CD8-positive, alpha-beta memory T cell (primary cell): ENCODE measurements at regions not wholly inside any gene's neighbourhood (a gene's known extent, or its start where the extent isn't known, plus 50 kb on each side); places are given as distances from the start of the nearest gene placed in this dataset.

Source experiments
- CTCF ChIA-PET: fragments of 350-600 bp; sonication (Branson Sonifier 250); formaldehyde crosslinking; loops from one replicate; lab custom pipeline; 2021; ENCODE audit warnings: antibody characterized with exemption; lab: Charles Lee
- POLR2A ChIA-PET: fragments of 350-600 bp; sonication (Branson Sonifier 250); formaldehyde crosslinking; loops from one replicate; lab custom pipeline; 2021; ENCODE audit warnings: antibody characterized with exemption; lab: Charles Lee
- DNase-seq, 5 donors: peaks; one replicate each; pipeline versions ENCODE4 v3.0.0 to v3.0.0-alpha.2; 2020 to 2022; ENCODE audit warnings: mixed read lengths in 1 of 5
- H3K27ac ChIP-seq: one replicate; pipeline ENCODE4 v1.7.0; 2013; ENCODE audit warnings: low read depth, mild to moderate bottlenecking, low read length, moderate library complexity
- H3K27me3 ChIP-seq: 2 replicates; pipeline ENCODE4 v1.7.0; 2013; ENCODE audit warnings: low read length, mild to moderate bottlenecking; ENCODE audit not compliant: insufficient read depth, poor library complexity, severe bottlenecking
- H3K36me3 ChIP-seq: 2 replicates; pipeline ENCODE4 v1.7.0; 2013; ENCODE audit warnings: mild to moderate bottlenecking, low read length, moderate library complexity; ENCODE audit not compliant: insufficient read depth
- H3K4me1 ChIP-seq: 2 replicates; pipeline ENCODE4 v1.7.0; 2013; ENCODE audit warnings: mild to moderate bottlenecking, low read length, moderate library complexity; ENCODE audit not compliant: insufficient read depth
- H3K4me3 ChIP-seq: 2 replicates; pipeline ENCODE4 v1.7.0; 2013; ENCODE audit warnings: mild to moderate bottlenecking, low read length
- H3K9me3 ChIP-seq: 2 replicates; pipeline ENCODE4 v1.7.0; 2013; ENCODE audit warnings: mild to moderate bottlenecking, low read length
- H3K27ac Mint-ChIP-seq, 8 donors: one replicate each; pipeline ENCODE4 v1.8.0; 2020 to 2021; ENCODE audit warnings: mixed read lengths in 8 of 8, mild to moderate bottlenecking in 6 of 8, inconsistent platforms in 3 of 8, moderate library complexity in 3 of 8
- H3K27me3 Mint-ChIP-seq, 2 donors: one replicate each; pipeline ENCODE4 v1.8.0; 2020 to 2021; ENCODE audit warnings: mixed read lengths in 2 of 2, mild to moderate bottlenecking in 1 of 2, moderate library complexity in 1 of 2
- H3K36me3 Mint-ChIP-seq, 3 donors: one replicate each; pipeline ENCODE4 v1.8.0; 2020 to 2021; ENCODE audit warnings: mixed read lengths in 3 of 3, inconsistent platforms in 1 of 3, mild to moderate bottlenecking in 1 of 3
- H3K4me1 Mint-ChIP-seq, 3 donors: one replicate each; pipeline ENCODE4 v1.8.0; 2020 to 2021; ENCODE audit warnings: mixed read lengths in 3 of 3, inconsistent platforms in 1 of 3, mild to moderate bottlenecking in 1 of 3
- H3K4me3 Mint-ChIP-seq, 7 donors: one replicate each; pipeline ENCODE4 v1.8.0; 2020 to 2021; ENCODE audit warnings: mixed read lengths in 7 of 7, mild to moderate bottlenecking in 6 of 7, moderate library complexity in 4 of 7, inconsistent platforms in 2 of 7
- H3K9me3 Mint-ChIP-seq, 5 donors: one replicate each; pipeline ENCODE4 v1.8.0; 2020 to 2022; ENCODE audit warnings: mixed read lengths in 5 of 5, mild to moderate bottlenecking in 3 of 5, moderate library complexity in 2 of 5, inconsistent platforms in 1 of 5

DNA sequence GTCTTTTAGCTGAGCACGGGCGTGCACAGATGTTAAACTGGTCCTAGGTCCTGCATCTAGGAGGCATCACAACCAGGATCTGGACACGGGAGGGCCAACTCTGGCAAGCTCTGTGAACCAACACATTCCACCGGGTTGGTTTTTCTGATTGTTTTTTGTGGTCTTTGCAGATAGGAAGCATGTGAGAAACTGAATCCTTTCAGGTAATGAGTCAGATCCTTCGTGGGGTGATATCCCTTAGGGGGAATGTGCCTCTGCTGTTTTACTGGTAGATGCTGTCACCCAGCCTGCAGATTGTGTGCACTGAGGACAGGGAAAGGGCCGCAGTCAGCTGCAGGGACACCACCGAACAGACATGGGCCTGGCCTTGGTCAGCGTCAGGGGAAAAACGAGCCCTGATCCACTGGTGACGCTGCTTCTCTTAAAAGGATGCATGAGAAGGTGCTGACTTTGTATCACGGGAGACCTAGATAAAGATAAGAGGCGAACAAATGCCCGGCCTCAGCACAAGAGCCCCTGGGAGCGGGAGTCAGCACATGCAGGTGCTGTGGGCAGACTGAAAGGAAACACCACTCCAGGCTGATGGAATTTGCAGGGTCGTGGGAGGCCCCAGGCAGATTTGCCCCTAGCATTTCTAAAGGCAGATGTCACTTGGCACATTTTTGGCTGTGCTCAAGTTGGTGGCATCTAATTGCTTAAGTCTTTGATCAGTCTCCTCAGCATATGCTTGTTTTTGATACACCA, 51.1 kb downstream of the DOP1B start:
- no peak for DNase-seq
- ChIA-PET CTCF (no interaction called here), POLR2A (no interaction called here)
- no peaks in the 10 kb centered on the region for H3K27me3 Mint-ChIP-seq
- H3K9me3 Mint-ChIP-seq: no peaks in the 10 kb centered on the region
- H3K36me3 Mint-ChIP-seq: peaks cover 0 to 56% (median 16%) of the 10 kb centered on the region in 3 donors
- no peak overlapping the region for H3K27ac ChIP-seq
- H3K4me3 ChIP-seq: no peak overlapping the region
- no peaks in the 10 kb centered on the region for H3K4me1 ChIP-seq
- H3K27me3 ChIP-seq: no peaks in the 10 kb centered on the region
- H3K36me3 ChIP-seq: peaks cover 8% of the 10 kb centered on the region
- peak overlapping the region in 1 of 8 donors; percentile 9 for H3K27ac Mint-ChIP-seq
- peaks cover 0 to 18% (median 10%) of the 10 kb centered on the region in 3 donors for H3K4me1 Mint-ChIP-seq
- no peaks in the 10 kb centered on the region for H3K9me3 ChIP-seq
- no peak overlapping the region for H3K4me3 Mint-ChIP-seq

DNA sequence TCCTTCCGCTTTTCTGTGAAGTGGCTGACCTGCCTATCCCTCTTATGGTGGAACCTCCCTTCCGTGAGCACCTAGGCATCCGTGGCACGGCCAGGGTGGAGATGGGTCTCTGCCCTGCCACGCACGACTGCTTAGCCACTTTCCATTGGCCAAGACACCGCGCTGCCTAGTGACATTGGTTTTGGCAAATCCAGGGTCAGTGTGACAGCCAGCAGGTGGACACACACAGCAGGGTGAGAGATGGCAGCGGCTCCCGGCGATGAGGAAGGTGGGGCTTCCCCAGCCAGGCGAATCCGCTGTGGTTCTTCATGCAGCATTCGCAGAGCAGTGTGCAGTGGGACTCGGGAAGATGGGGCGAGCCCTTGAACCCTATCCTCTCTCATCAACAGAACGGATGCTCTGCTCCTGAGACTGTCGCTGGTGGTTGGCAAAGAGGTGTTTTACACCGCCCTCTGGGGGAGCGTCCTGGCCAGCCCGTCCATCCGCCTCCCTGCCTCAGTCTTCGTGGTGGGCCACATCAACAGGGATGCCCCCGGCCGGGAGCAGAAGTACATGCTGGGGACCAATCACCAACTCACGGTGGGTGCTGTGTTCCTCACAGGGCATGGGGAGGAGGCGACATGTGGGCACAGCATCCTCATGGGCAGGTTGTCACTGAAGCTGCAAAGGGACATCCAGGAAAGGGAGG, 51.8 kb downstream of the DOP1B start:
- Mint-ChIP-seq H3K36me3 (peaks cover 0 to 53% (median 14%) of the 10 kb centered on the region in 3 donors), H3K4me1 (peaks cover 0 to 11% (median 7%) of the 10 kb centered on the region in 3 donors), H3K27me3 (no peaks in the 10 kb centered on the region), H3K27ac (peak overlapping the region in 2 of 8 donors; percentile 9 to 42), H3K9me3 (no peaks in the 10 kb centered on the region), H3K4me3 (no peak overlapping the region)
- ChIA-PET CTCF (interaction anchor here (1.6 to 3.1 kb wide), 4 partner anchors 55 to 68 kb away, joined by 5 to 22 read pairs (median 10); no protein-coding TSS in a partner anchor), POLR2A (no interaction called here)
- no peak for DNase-seq
- Histone ChIP-seq H3K4me3 (no peak overlapping the region), H3K27me3 (no peaks in the 10 kb centered on the region), H3K9me3 (no peaks in the 10 kb centered on the region), H3K36me3 (peaks cover 8% of the 10 kb centered on the region), H3K4me1 (no peaks in the 10 kb centered on the region), H3K27ac (no peak overlapping the region)

DNA sequence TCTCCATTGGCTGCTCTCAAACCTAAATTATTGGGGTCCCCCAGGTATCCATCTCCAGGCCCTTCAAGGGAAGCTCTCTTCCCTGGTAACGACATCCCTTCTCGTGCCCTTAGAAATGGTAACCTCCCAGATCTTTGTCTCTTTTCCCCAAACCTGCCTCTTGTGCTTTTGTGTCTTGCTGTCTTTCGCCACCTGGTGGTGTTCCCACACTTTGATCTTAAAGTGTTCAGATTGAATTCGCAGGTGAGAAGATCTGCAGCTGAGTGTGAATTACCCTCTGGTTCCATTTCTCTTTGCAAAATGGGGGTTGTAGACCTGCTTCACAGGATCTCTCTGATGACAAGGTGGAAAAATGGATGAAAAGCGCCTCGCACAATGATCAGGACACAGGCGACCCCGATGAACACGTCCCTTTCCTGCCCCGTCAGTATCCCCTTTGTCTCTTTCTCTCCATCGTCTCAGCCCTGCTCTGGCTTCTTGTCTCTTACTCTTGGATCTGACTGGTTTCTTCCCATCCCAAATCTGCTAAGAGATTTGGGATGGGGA, 53.1 kb downstream of the DOP1B start:
- DNase-seq: peak; percentile 20 to 59 (median 26)
- POLR2A ChIA-PET: interaction anchor here (0.7 kb wide), 1 partner anchor 57 kb away, joined by 3 read pairs; no protein-coding TSS in a partner anchor
- Histone ChIP-seq H3K4me3 (no peak overlapping the region), H3K4me1 (no peaks in the 10 kb centered on the region), H3K36me3 (peaks cover 12% of the 10 kb centered on the region), H3K27me3 (no peaks in the 10 kb centered on the region), H3K9me3 (no peaks in the 10 kb centered on the region), H3K27ac (no peak overlapping the region)
- Mint-ChIP-seq H3K27ac (peak overlapping the region in 3 of 8 donors; percentile 31 to 71 (median 52)), H3K9me3 (no peaks in the 10 kb centered on the region), H3K27me3 (no peaks in the 10 kb centered on the region), H3K36me3 (peaks cover 0 to 59% (median 18%) of the 10 kb centered on the region in 3 donors), H3K4me3 (no peak overlapping the region), H3K4me1 (peaks cover 0 to 6% (median 4%) of the 10 kb centered on the region in 3 donors)
- CTCF ChIA-PET: interaction anchor here (0.7 to 3.1 kb wide), 10 partner anchors 9 to 159 kb away, joined by 3 to 22 read pairs (median 4); partner anchors contain the start of genes MORC3 and SETD4

DNA sequence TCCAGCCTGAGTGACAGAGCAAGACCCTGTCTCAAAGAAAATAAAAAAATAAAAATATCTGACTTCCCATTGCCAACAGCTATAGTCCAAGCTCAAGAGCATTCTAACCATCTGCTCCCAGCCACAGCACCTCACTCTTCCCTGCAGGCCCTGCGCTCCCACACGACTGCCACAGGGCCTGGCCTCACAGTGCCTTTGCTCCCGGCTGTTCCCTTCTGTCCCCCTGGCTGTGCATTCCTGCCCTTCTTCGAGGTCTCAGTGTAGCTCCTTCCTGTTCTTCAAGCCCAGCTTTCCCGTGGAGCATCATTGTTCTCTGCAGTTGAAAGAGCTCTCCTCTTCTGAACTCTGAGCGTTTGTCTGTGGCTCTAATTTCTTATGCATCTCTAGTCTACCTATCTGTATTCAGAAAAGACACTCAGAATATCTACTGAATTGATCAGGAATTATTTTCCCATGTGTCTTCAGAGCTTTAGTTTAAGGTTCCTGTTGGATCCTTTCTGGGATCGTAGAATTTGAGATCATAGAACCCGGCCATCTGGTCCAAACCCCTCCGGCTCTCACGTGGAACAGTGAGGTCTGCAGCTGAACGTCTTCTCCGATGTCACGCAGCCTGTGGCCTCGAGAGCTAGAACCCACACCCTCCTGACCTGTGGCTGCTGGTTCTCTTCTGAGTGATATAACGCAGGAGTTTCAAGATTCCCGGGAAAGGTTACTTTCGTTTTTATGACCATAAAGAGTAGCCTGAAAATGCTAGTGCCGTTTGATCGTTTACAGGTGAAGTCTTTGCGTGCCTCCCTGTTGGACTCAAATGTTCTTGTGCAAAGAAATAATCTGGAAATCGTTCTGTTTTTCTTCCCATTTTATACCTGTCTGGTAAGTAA, 54.4 kb downstream of the DOP1B start:
- ChIA-PET CTCF (interaction anchor here (1.4 to 3.1 kb wide), 5 partner anchors 10 to 151 kb away, joined by 4 to 22 read pairs (median 6); partner anchors contain the start of gene SETD4), POLR2A (no interaction called here)
- Mint-ChIP-seq H3K27me3 (no peaks in the 10 kb centered on the region), H3K4me3 (no peak overlapping the region), H3K27ac (peak overlapping the region in 3 of 8 donors; percentile 29 to 80 (median 38)), H3K9me3 (no peaks in the 10 kb centered on the region), H3K4me1 (peaks cover 0 to 6% (median 4%) of the 10 kb centered on the region in 3 donors), H3K36me3 (peaks cover 0 to 63% (median 14%) of the 10 kb centered on the region in 3 donors)
- Histone ChIP-seq H3K36me3 (peaks cover 12% of the 10 kb centered on the region), H3K27me3 (no peaks in the 10 kb centered on the region), H3K4me1 (no peaks in the 10 kb centered on the region), H3K9me3 (no peaks in the 10 kb centered on the region), H3K4me3 (no peak overlapping the region), H3K27ac (no peak overlapping the region)
- DNase-seq: no peak

DNA sequence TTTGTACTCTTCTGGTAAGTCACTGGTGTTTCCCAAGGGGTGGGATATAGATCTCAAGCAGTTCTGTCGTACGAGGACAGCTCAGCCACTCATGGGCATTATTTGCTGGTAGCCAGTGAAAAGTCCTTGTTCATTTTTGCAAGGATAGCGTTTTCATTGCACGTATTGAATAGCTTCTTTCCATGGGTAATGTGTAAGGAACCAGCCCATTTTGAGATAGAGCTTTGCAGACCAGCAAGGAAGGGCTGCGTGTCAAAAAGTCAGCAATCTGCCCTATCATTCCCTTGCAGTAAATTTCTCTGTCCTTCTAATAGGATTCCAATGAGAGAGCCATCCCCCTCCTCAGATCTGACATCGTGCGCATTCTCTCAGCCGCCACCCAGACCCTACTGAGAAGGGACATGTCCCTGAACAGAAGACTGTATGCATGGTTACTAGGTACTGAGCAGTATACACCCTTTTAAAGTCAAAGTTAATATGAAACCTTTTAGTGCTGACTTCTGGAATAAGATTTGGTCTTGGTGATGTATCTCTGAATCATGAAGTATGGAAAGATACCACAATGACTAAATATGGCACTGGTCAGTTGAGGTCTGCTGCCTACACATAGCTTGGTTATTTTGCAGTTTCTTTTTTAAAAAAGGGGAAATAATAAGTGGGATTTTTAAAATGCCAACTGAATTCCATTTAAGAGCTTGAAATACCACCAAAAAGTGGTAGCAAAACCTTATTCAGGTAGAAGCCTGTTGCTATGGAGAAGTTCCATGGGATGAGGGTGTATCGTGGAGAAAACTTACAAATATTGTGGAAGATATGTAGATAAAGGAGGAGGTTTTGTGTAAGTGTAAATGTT, 55.3 kb downstream of the DOP1B start:
- ChIA-PET CTCF (interaction anchor here (1.0 kb wide), 1 partner anchor 59 kb away, joined by 3 read pairs; no protein-coding TSS in a partner anchor), POLR2A (no interaction called here)
- Mint-ChIP-seq H3K36me3 (peaks cover 0 to 65% (median 14%) of the 10 kb centered on the region in 3 donors), H3K4me3 (no peak overlapping the region), H3K27ac (no peak overlapping the region), H3K4me1 (peaks cover 0 to 6% (median 4%) of the 10 kb centered on the region in 3 donors), H3K9me3 (no peaks in the 10 kb centered on the region), H3K27me3 (no peaks in the 10 kb centered on the region)
- no peak for DNase-seq
- Histone ChIP-seq H3K27me3 (no peaks in the 10 kb centered on the region), H3K27ac (no peak overlapping the region), H3K9me3 (no peaks in the 10 kb centered on the region), H3K36me3 (peaks cover 12% of the 10 kb centered on the region), H3K4me1 (no peaks in the 10 kb centered on the region), H3K4me3 (no peak overlapping the region)

DNA sequence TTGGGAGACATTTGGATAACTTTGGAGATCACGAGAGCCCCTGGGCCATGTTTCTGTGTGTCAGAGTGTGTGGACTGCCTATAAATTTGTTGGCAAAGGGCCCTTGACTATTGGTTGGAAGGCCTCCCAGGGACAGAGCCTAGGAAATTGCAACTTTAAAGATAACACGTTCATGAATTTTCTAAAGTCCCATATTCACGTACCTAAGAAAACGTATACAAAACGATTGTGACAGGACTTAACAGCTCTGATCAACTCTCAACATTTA, 55.8 kb downstream of the DOP1B start:
- Mint-ChIP-seq H3K4me1 (peaks cover 0 to 6% (median 4%) of the 10 kb centered on the region in 3 donors), H3K27ac (peak overlapping the region in 1 of 8 donors; percentile 23), H3K9me3 (no peaks in the 10 kb centered on the region), H3K4me3 (no peak overlapping the region), H3K36me3 (peaks cover 0 to 71% (median 16%) of the 10 kb centered on the region in 3 donors), H3K27me3 (no peaks in the 10 kb centered on the region)
- Histone ChIP-seq H3K36me3 (peaks cover 17% of the 10 kb centered on the region), H3K27me3 (no peaks in the 10 kb centered on the region), H3K4me1 (no peaks in the 10 kb centered on the region), H3K4me3 (no peak overlapping the region), H3K9me3 (no peaks in the 10 kb centered on the region), H3K27ac (no peak overlapping the region)
- ChIA-PET POLR2A (no interaction called here), CTCF (interaction anchor here (1.0 kb wide), 1 partner anchor 59 kb away, joined by 3 read pairs; no protein-coding TSS in a partner anchor)
- DNase-seq: no peak

DNA sequence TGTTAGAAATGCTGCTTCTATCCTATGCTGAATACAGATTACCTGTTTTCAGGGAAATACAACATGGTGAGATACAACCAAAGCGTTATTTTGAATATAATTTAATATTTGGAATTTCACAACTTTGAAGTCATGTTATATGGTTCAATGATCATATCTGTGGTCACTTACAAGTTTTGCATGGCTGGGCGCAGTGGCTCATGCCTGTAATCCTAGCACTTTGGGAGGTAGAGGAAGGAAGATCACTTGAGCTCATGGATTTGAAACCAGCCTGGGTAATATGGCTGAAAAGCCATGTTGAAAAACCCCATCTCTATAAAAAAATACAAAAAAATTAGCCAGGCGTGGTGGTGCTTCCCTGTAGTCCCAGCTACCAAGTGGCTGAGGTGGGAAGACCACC, 57.9 kb downstream of the DOP1B start:
- POLR2A ChIA-PET: no interaction called here
- Mint-ChIP-seq H3K27ac (no peak overlapping the region), H3K27me3 (no peaks in the 10 kb centered on the region), H3K4me3 (no peak overlapping the region), H3K4me1 (peaks cover 0 to 3% (median 2%) of the 10 kb centered on the region in 3 donors), H3K9me3 (no peaks in the 10 kb centered on the region), H3K36me3 (peaks cover 4 to 73% (median 24%) of the 10 kb centered on the region in 3 donors)
- H3K9me3 ChIP-seq: no peaks in the 10 kb centered on the region
- H3K4me1 ChIP-seq: no peaks in the 10 kb centered on the region
- CTCF ChIA-PET: no interaction called here
- no peak overlapping the region for H3K4me3 ChIP-seq
- H3K27me3 ChIP-seq: no peaks in the 10 kb centered on the region
- peaks cover 27% of the 10 kb centered on the region for H3K36me3 ChIP-seq
- no peak overlapping the region for H3K27ac ChIP-seq
- no peak for DNase-seq
